GM21367 (cell line): ENCODE measurements at regions not wholly inside any gene's neighbourhood (a gene's known extent, or its start where the extent isn't known, plus 50 kb on each side); places are given as distances from the start of the nearest gene placed in this dataset.
"Not testable (repeated sequence)": the region's sequence is repeated elsewhere in the genome, so short reads cannot be mapped to it uniquely, and the experiment has no call there.

ENCODE experiments used
- ATAC-seq: cut with Tn5 transposase; IDR thresholded peaks from one replicate; pipeline ENCODE4 v1.9.1; 2021; ENCODE audit not compliant: unreplicated experiment

DNA sequence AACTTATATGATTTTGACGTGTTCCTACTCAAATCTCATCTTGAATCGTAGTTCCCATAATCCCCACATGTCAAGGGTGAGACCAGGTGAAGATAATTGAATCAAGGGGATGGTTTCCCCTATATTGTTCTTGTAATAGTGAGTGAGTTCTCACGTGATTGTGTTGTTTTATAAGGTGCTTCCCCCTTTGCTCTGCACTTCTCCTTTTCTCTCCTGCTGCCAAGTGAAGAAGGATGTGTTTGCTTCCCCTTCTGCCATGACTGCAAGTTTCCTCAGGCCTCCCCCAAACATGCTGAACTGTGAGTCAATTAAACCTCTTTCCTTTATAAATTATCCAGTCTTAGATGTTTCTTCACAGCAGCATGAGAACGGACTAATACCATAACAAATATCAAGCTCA lies 83.2 kb downstream of the MANEA start:
- ATAC-seq: no peak

DNA sequence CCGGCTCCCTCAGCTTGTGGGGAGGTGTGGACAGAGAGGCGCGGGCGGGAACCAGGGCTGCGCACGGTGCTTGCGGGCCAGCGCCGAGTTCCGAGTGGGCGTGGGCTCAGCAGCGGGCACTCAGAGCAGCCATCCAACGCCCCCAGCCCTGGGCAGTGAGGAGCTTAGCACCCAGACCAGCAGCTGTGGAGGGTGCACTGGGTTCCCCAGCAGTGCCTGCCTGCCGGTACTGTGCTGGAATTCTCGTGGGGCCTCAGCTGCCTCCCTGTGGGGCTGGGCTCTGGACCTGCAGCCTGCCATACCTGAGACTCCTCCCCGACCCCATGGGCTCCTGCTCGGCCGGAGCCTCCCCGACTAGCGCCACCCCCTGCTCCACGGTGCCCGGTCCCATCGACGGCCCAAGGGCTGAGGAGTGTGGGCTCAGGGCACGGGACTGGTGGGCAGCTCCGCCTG lies 92.7 kb downstream of the MANEA start:
- ATAC-seq: no peak

DNA sequence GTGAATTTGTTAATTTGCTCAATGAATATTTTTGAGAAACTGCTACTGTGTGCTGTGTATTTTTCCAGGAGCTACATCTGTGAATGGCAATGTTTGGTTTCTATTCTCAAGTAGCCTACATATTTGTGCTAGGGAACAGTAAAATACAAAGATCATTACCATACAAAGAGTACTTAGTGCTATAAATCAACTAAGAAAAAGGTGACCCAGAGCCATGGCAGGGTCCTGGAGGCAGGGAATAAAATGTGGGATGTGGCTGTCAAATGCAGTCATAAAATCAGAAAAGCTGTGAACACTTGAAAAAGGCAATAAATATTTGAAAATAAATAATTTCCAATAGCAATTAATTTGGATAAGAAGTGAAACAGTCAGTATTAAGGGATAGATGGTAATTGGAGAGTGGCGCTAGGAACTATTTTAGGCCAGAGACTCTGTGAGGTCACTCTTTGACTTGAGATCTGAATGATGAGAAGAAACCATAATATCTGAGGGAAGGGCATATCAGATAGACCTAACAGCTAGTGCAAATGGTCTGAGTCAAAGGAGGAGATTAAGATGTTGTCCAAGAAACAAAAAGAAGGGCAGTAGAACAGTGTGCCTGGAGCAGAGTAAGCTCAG lies 98.8 kb downstream of the MANEA start:
- no peak for ATAC-seq

DNA sequence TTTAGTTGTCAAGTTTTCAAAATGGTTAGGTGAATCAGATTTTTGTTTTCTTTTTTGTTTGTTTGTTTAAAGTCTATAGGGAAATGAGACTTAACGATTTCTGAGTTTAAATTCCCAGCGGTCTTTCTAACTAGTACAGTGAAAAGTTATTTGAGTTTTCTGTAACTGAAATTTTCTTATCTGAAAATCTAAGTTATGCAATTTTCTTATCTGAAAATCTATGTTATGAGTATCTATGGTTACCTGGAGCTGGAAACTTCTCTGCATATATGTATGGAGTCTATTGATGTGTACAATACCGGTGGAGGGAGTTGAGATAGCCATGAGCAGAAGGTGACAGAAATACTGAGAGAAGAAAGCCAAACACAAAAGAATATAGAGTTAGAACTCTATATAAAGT lies 102.6 kb downstream of the MANEA start:
- ATAC-seq: no peak

DNA sequence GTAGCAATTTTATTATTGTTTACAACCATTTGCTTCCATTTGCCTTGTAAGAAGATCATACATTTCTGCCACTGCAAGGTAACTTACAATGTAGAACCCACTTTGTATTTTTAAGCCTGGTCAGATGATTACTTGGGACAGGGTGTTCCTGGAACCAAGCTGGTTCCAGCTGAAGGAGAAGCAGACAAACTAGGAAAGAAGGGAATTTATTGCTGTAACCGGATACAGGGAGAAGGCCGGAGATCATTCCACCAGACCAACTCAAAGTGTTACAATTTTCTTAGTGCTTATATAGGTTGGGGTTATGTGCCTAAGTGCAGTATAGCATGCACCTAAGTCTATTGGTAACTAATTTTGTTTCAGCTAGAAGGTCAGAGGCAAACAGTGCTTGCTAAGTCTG lies 104.4 kb downstream of the MANEA start:
- no peak for ATAC-seq

DNA sequence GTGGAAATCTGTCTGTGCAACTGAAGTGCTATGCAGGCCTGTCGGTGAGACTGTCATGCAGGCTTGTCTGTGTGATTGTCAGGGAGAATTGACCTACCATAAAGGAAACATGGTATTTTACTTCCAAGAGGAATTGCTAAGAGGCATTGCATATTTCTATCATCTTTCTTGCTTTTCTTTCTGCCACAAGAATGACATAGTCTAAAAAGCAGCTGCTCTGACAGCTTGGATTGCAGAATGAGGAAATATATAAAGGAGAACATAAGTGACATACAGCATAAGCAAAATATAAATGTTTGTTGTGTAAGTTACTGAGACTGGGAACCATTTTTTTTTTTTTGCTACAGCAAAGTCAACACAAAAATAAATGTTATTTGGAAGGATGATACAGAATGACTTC lies 105.1 kb downstream of the MANEA start:
- no peak for ATAC-seq

DNA sequence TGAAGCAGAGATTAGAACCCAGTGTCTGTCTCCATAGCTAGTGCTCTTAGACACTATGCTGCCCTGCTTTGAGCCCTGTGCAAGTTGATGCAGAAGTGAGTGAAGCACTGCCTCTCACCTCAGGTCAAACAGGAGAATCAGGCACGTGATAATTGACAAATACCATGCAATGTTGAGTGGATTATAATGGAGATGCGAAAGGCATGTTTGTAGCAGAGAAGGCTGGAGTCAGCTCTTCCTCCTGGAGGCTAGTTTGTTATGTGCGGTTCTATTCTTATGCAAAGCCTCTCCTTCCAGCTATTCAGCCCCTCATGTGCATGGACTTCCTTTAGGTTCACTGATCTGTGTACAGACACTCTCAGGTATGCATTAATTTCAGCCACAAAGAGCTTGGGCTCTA lies 108.5 kb downstream of the MANEA start:
- no peak for ATAC-seq

DNA sequence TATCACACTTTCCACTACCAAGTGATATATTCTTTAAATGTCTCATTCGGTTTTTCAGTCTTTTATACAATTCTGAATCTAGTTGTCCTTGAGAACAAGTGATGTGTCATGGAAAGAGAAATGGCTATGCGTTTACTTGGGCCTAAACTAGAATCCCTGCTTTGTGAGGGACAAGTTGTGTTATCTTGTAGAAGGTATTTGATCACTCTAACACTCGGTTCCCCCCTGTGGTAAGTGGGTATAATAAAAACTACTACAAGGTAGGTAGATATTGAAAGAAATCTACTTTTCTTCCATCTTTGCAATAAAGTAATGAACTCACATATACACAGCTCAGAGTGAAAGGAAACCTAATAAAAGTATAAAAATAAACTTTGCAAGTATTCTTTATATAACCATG lies 108.9 kb downstream of the MANEA start:
- no peak for ATAC-seq

DNA sequence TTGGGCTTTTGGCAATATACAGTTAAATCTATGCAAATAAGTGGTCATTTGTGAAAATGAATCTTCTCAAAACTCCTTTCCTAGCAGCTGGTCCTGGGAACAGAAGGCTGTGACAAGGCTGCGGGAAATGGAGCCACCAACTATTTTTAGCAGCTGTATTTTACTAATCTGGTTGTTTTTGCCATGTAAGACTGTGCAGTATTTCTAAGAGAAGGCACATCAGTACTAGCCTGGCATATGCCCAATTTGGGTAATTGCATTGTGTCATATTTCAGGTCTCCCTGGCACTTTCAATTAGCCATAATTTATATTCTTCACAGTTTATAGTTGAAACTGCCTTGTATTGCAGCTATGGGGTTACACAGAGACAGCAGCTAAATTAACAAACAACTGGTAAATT lies 109.6 kb downstream of the MANEA start:
- ATAC-seq: no peak

DNA sequence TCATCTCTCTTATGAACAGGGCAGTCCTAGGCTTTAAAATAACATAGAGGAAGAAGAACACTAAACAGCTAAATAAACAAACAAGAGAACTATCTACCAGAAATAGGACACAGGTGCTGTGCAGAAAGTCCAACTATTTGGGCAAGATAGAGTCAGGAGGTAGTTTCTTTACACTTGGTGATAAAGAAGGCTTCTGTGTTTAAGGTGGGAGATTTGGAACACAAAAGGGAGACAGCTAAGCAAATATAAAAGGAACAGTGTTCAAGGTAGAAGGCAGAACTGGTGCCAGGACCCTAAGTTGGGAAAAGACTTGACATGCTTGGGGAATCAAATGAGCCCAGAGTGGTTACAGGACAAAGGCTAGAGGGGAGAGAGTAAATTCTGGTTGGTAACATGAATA lies 110.5 kb downstream of the MANEA start:
- ATAC-seq: no peak

DNA sequence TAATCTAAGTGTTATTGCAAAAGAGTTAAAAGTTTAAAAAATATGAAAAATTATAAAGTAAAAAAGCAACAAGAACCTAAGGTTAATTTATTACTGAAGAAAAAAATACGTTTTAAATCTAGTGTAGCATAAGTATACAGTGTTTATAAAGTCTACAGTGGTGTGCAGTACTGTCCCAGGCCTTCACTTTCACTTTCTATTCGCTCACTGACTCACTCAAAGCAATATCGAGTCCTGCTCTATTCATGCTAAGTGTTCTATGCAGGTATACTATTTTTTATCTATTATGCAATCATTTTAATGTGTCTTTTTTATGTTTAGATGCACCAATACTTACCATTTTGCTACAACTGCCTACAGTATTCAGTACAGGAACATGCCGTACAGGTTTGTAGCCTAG lies 113.0 kb downstream of the MANEA start:
- peak; percentile 75 for ATAC-seq

DNA sequence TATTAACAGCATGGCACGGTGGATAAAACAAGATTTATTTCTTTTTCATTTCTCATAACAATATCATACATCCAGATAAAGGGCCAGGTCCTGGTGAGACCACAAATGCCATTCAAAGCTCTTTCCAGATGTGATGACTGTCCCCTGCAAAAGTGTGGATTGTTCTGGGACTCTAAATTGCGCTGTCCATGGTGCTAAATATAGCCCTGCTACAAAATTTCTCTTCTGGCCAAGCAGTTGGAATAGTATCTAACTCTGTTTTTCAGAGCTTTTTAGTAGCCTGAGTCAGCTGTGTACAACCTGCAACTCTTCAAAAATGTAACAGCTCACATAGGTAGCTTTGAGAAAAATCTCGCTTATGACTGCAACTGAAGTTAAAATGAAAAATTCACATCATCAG lies 115.8 kb downstream of the MANEA start:
- no peak for ATAC-seq

DNA sequence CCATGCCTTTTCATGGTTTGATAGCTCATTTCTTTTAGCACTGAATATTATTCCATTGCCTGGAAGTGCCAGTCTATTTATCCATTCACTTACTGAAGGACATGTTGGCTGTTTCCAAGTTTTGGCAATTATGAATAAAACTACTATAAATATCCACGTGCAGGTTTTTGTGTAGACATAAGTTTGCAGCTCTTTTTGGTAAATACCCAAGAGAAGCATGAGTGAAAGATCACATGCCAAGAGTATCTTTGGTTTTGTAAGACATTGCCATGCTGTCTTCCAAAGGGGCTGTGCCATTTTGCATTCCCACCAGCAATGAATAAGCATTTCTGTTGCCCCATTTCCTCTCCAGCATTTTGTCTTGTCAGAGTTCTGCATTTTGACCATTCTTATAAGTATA lies 120.9 kb downstream of the MANEA start:
- no peak for ATAC-seq

DNA sequence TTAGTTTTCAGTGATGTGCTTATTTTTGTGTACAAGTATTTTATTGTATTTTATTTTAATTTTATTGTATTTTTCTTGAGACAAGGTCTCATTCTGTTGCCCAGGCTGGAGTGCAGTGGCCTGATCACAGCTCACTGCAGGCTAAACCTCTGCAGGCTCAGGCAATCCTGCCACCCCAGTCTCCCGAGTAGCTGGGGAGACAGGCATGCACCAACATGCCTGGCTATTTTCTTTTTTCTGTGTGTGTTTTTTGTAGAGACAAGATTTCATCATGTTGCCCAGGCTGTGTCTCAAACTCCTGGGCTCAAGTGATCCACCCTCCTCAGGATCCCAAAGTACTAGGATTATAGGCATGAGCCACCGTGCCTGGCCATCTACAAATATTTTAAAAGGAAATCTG lies 146.3 kb downstream of the MANEA start:
- no peak for ATAC-seq

DNA sequence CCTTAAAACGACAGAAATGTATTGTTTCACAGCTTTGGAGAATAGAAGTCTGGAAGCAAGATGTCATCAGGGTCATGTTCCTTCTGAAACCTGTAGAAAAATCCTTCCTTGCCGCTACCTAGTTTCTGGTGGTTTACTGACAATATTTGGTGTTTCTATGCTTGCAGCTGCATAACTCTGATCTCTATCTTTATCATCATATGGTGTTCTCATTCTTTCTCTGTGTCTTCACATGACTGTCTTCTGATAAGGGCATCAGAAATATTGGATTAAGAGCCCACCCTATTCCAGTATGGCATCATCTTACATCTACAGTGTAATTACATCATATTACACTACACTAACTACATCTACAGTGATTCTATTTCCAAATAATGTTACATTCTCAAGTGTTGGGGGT lies 148.0 kb downstream of the MANEA start:
- ATAC-seq: no peak

DNA sequence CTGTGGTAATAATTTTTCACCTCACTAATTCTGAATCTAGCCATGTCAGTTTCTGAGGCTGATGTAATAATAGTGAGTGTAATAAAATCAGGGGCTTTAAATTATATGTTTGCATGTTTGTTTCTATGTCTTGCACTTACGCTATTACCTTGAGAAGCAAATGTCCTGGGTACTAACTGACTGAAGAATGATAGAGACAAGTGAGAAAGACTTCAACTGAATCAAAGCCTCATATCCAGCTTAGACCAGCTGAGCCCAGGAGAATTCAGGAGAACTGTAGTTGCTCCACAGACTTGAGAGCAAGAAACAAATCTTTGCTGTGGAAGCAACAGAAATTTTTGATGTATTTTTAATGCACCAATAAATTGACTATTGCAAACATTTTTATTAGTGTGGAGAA lies 162.8 kb downstream of the MANEA start:
- no peak for ATAC-seq

DNA sequence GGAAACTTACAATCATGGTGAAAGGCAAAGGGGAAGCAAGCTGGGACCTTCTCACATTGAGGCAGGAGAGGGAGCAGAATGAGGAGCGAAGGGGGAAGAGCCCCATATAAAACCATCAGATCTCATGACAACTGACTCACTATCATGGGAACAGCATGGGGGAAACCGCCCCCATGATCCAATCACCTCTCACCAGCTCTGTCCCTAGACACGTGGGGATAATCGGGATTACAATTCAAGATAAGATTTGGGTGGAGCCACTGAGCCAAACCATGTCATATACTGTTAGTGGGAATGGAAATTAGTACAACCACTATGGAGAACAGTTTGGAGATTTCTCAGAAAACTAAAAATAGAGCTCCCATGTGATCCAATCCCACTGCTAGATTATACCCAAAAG lies 163.7 kb downstream of the MANEA start:
- no peak for ATAC-seq

DNA sequence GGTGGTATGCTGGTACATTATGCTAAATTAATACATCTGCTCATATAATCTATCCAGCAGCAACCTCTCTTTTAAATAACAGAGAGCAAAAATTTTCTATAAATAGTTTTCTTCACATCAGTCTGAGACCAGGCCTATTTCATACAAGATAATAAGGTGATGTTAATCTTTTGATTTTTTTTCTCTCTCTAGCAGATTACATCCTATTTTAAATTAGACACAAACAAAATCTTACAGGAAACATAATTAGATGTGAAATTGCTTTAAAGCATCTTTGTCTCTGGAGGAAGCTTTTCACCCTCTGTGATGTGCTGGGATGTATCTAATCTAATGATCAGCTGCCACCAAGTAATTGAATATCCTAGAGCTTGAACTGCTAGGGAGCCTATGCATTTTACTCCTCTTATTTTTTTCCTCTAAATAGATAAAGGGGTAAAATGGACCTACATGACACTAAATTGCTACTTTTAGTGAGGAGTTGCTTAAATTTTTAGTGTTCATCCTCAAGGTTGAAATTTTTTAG lies 165.5 kb downstream of the MANEA start:
- no peak for ATAC-seq

DNA sequence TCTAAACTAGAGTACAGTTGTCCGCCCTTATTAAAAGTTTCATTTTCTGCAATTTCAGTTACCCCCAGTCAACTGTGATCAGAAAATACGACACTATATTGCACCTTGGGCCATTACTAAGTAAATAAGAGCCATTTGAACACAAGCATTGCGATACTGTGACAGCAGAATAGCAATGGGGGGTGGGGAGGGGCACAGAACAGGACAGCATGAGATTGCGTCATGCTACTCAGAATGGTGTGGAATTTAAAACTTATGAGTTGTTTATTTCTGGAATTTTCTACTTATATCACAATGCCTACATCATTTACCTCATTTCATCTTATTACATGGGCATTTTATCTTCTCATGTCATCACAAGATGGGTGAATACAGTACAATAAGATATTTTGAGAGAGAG lies 166.3 kb downstream of the MANEA start:
- ATAC-seq: no peak

DNA sequence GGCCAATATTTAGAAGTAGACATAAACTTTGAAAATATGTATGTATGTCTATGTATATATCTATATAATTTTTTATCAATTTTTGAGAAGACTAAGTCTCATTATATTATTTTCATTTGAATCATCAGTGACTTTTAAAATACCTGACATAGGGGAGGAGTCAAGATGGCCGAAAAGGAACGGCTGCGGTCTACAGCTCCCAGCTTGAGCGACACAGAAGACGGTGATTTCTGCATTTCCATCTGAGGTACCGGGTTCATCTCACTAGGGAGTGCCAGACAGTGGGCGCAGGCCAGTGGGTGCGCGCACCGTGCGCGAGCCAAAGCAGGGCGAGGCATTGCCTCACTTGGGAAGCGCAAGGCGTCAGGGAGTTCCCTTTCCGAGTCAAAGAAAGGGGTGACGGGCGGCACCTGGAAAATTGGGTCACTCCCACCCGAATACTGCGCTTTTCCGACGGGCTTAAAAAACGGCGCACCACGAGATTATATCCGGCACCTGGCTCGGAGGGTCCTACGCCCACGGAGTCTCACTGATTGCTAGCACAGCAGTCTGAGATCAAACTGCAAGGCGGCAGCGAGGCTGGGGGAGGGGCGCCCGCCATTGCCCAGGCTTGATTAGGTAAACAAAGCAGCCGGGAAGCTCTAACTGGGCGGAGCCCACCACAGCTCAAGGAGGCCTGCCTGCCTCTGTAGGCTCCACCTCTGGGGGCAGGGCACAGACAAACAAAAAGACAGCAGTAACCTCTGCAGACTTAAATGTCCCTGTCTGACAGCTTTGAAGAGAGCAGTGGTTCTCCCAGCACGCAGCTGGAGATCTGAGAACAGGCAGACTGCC lies 181.1 kb downstream of the MANEA start:
- ATAC-seq: not testable (repeated sequence)

DNA sequence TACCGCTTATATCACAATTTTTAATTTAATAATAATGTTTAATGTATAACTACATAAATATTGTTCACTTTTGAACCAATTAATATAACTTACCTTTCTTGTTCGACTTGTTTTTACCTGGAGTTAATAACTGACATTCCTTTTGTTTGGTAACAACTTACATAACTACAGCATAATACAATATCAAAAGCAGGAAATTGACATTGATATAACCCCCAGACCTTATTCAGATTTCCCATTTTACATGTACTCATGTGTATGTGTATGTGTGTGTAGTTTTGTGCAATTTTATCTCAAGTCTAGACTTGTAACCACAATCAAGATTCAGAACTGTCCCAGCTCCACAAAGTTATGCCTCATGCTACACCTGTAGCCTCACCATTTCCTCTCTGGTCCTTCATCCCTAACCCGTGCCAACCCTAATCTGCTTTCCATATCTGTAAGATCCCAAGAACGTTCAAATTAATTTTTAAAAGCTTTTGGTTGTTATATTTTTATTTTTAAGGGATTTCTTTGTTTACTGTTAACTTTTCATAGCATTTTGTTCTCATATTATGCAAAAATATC lies 190.6 kb downstream of the MANEA start:
- no peak for ATAC-seq

DNA sequence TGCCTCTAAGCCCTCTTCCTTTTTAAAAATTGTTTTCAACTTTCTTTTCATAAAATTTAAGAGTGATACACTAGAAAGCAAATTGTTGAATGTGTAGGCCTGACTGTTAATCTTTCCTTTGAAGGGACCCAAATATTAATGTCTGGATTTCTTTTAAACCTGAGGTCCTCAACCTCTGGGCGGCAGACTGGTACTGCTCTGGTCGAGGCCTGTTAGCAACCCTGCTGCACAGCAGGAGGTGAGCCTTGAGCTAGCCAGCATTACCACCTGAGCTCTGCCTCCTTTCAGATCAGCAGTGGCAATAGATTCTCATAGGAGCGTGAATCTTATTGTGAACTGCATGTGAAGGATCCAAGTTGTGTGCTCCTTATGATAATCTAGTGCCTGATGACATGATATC lies 191.2 kb downstream of the MANEA start:
- no peak for ATAC-seq
